Stimulated activated CD4-positive, alpha-beta T cell treated with anti-CD3 and anti-CD28 coated beads, Interleukin-4, amount 100 ng/mL, for 1 hour (primary cell): ENCODE measurements at regions not wholly inside any gene's neighbourhood (a gene's known extent, or its start where the extent isn't known, plus 50 kb on each side); places are given as distances from the start of the nearest gene placed in this dataset.
"Not testable (repeated sequence)": the region's sequence is repeated elsewhere in the genome, so short reads cannot be mapped to it uniquely, and the experiment has no call there.

Experiments used
- DNase-seq: peaks from one replicate; pipeline ENCODE4 v3.0.0-alpha.2; 2020

GRCh38 chr10:28902215-28902614, 224.9 kb downstream of the BAMBI start:
- DNase-seq: no peak

- DNase-seq: no peak
Observed at GRCh38 chr10:28903063-28903462, 225.7 kb downstream of the BAMBI start.

GRCh38 chr10:28903736-28904135, 226.4 kb downstream of the BAMBI start:
- DNase-seq: no peak

- no peak for DNase-seq
Observed at GRCh38 chr10:28905371-28905770, 228.1 kb downstream of the BAMBI start.

- no peak for DNase-seq
Observed at GRCh38 chr10:28906011-28906411, 228.7 kb downstream of the BAMBI start.

- no peak for DNase-seq
Observed at GRCh38 chr10:28906415-28906814, 229.1 kb downstream of the BAMBI start.

GRCh38 chr10:28906934-28907333, 229.6 kb downstream of the BAMBI start:
- no peak for DNase-seq

GRCh38 chr10:28909875-28910274, 232.6 kb downstream of the BAMBI start:
- DNase-seq: no peak

GRCh38 chr10:28910956-28911355, 233.6 kb downstream of the BAMBI start:
- no peak for DNase-seq

- DNase-seq: not testable (repeated sequence)
Observed at GRCh38 chr10:28911511-28911910, 234.2 kb downstream of the BAMBI start.

GRCh38 chr10:28912017-28912783, 234.9 kb downstream of the BAMBI start:
- no peak for DNase-seq

GRCh38 chr10:28913436-28914237, 236.3 kb downstream of the BAMBI start:
- no peak for DNase-seq

- no peak for DNase-seq
Observed at GRCh38 chr10:28914701-28915100, 237.4 kb downstream of the BAMBI start.

- no peak for DNase-seq
Observed at GRCh38 chr10:28915989-28916588, 238.8 kb downstream of the BAMBI start.

- no peak for DNase-seq
Observed at GRCh38 chr10:28920091-28920490, 242.8 kb downstream of the BAMBI start.

- DNase-seq: no peak
Observed at GRCh38 chr10:28922127-28922526, 244.8 kb downstream of the BAMBI start.

GRCh38 chr10:28922861-28923260, 245.5 kb downstream of the BAMBI start:
- no peak for DNase-seq

- no peak for DNase-seq
Observed at GRCh38 chr10:28924717-28925116, 247.4 kb downstream of the BAMBI start.

- DNase-seq: no peak
Observed at GRCh38 chr10:28925121-28925663, 247.9 kb downstream of the BAMBI start.

- no peak for DNase-seq
Observed at GRCh38 chr10:28926932-28927331, 249.6 kb downstream of the BAMBI start.

- no peak for DNase-seq
Observed at GRCh38 chr10:28928484-28928883, 251.2 kb downstream of the BAMBI start.

- no peak for DNase-seq
Observed at GRCh38 chr10:28929942-28930341, 252.6 kb downstream of the BAMBI start.
